NCI-H345 treated with DMSO at 0.1 percent for 48 hours (cell line): ENCODE measurements at regions not wholly inside any gene's neighbourhood (a gene's known extent, or its start where the extent isn't known, plus 50 kb on each side); places are given as distances from the start of the nearest gene placed in this dataset.
"Not testable (repeated sequence)": the region's sequence is repeated elsewhere in the genome, so short reads cannot be mapped to it uniquely, and the experiment has no call there.

Source experiments
- DNase-seq: peaks from one replicate; lab custom pipeline; 2025; ENCODE audit not compliant: unreplicated experiment; lab: John Stamatoyannopoulos, UW

GRCh38 chr10:25076506-25077177, 60.2 kb downstream of the THNSL1 start:
- no peak for DNase-seq

GRCh38 chr10:25078658-25079431, 62.4 kb downstream of the THNSL1 start:
- DNase-seq = no peak

- peak; percentile 55 for DNase-seq
Measured at GRCh38 chr10:25080880-25081581, 64.6 kb downstream of the THNSL1 start.

GRCh38 chr10:25082276-25083204, 66.1 kb downstream of the THNSL1 start:
- DNase-seq = peak; percentile 16

- no peak for DNase-seq
Measured at GRCh38 chr10:25083546-25084111, 67.2 kb downstream of the THNSL1 start.

GRCh38 chr10:25084447-25084846, 68.0 kb downstream of the THNSL1 start:
- DNase-seq = no peak

GRCh38 chr10:25094590-25094989, 78.2 kb downstream of the THNSL1 start:
- no peak for DNase-seq

- no peak for DNase-seq
Measured at GRCh38 chr10:25097669-25098411, 77.0 kb upstream of the GPR158 start.

GRCh38 chr10:25100141-25100540, 74.7 kb upstream of the GPR158 start:
- no peak for DNase-seq

GRCh38 chr10:25101461-25102146, 73.2 kb upstream of the GPR158 start:
- DNase-seq = no peak

- DNase-seq = no peak
Measured at GRCh38 chr10:25102147-25102822, 72.5 kb upstream of the GPR158 start.

- no peak for DNase-seq
Measured at GRCh38 chr10:25103703-25104102, 71.1 kb upstream of the GPR158 start.

- DNase-seq = no peak
Measured at GRCh38 chr10:25104441-25104840, 70.4 kb upstream of the GPR158 start.

- DNase-seq = no peak
Measured at GRCh38 chr10:25105262-25105661, 69.5 kb upstream of the GPR158 start.

- no peak for DNase-seq
Measured at GRCh38 chr10:25105743-25106260, 69.0 kb upstream of the GPR158 start.

GRCh38 chr10:25107756-25108155, 67.0 kb upstream of the GPR158 start:
- DNase-seq = no peak

GRCh38 chr10:25109896-25110295, 64.9 kb upstream of the GPR158 start:
- not testable (repeated sequence) for DNase-seq

GRCh38 chr10:25112016-25112415, 62.8 kb upstream of the GPR158 start:
- DNase-seq = no peak
